GM12865 (cell line): ENCODE measurements at regions not wholly inside any gene's neighbourhood (a gene's known extent, or its start where the extent isn't known, plus 50 kb on each side); places are given as distances from the start of the nearest gene placed in this dataset.

Experiments
- DNase-seq: peaks from one replicate; pipeline ENCODE4 v3.0.0; 2010; ENCODE audit warnings: low read depth
- H3K4me3 ChIP-seq: 2 replicates; pipeline ENCODE4 v1.5.1; 2011; ENCODE audit warnings: mild to moderate bottlenecking, low read depth, low read length, control low read depth
- TF ChIP-seq, protein P1 (sequence below): IDR thresholded peaks from 2 replicates; pipeline ENCODE4 v1.5.1; 2011; ENCODE audit warnings: low read length, control low read depth, low read depth, inconsistent platforms; ENCODE audit not compliant: insufficient read depth; ENCODE audit errors: missing control alignments

DNA sequence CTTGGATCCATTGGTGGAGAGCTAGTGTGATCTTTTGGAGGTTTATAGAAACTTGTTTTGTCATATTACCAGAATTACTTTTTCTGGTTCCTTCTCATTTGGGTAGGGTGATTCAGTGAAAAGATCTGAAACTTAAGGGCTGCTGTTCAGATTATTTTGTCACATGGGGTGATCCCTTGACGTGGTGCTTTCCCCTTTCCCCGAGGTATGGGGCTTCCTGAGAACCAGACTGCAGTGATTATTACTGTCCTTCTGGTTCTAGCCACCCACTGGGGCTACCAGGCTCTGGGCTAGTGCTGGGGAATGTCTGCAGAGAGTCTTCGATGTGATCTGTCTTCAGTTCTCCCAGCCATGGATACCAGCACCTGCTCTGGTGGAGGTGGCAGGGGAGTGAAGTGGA lies 1030.0 kb downstream of the GRM8 start:
- no peak overlapping the region for H3K4me3 ChIP-seq
- TF ChIP-seq, protein P1, sequence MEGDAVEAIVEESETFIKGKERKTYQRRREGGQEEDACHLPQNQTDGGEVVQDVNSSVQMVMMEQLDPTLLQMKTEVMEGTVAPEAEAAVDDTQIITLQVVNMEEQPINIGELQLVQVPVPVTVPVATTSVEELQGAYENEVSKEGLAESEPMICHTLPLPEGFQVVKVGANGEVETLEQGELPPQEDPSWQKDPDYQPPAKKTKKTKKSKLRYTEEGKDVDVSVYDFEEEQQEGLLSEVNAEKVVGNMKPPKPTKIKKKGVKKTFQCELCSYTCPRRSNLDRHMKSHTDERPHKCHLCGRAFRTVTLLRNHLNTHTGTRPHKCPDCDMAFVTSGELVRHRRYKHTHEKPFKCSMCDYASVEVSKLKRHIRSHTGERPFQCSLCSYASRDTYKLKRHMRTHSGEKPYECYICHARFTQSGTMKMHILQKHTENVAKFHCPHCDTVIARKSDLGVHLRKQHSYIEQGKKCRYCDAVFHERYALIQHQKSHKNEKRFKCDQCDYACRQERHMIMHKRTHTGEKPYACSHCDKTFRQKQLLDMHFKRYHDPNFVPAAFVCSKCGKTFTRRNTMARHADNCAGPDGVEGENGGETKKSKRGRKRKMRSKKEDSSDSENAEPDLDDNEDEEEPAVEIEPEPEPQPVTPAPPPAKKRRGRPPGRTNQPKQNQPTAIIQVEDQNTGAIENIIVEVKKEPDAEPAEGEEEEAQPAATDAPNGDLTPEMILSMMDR, result no peak
- peak; percentile 24 for DNase-seq

GRCh38 chr7:126215785-126216184 lies 1037.0 kb downstream of the GRM8 start:
- H3K4me3 ChIP-seq, result no peak overlapping the region
- TF ChIP-seq, protein P1, result no peak
- no peak for DNase-seq

DNA sequence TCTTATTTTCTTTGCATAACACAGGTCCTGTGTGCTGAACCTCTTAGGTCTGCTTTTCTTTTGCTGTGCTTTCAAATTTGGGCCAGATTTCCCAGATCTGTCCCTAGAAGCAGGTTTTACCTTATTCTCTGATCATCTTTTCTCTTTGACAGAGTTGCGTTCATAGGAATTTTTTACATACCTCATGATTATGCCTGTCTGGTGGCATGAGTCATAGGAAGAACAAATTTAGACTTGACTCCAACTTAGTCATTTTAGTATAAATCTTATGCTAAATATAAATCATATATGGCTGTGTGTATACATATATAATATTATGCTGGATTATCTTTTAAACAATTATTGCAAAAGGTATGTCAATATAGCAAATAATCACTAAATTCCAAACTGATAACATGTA lies 1038.9 kb downstream of the GRM8 start:
- no peak for DNase-seq
- TF ChIP-seq, protein P1, result no peak

DNA sequence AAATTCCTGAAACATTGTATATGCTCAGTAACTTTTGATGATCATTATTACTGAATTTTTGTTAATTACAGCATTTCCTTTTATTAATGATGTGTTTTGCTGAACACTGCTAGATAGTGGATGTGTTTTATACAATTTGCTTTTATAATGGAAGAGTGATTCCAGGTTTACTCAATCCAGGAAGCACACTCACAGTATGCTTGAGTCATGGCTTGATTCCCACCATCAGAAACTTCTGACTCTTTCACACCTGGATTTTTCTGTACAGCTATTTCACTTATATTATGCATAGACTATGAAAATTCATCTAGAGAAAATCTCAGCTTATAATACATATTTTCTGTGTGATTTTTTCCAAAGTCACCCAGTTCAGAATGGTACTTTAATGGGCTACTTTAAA lies 1040.9 kb downstream of the GRM8 start:
- no peak for DNase-seq
- TF ChIP-seq, protein P1, result no peak
- H3K4me3 ChIP-seq, result no peak overlapping the region

More for the DNA sequence above, 1038.9 kb downstream of the GRM8 start:
- H3K4me3 ChIP-seq, result no peak overlapping the region

- DNase-seq, result peak; percentile 26
- TF ChIP-seq, protein P1, result no peak
- no peak overlapping the region for H3K4me3 ChIP-seq
Observed at GRCh38 chr7:126210707-126211106, 1042.0 kb downstream of the GRM8 start.

DNA sequence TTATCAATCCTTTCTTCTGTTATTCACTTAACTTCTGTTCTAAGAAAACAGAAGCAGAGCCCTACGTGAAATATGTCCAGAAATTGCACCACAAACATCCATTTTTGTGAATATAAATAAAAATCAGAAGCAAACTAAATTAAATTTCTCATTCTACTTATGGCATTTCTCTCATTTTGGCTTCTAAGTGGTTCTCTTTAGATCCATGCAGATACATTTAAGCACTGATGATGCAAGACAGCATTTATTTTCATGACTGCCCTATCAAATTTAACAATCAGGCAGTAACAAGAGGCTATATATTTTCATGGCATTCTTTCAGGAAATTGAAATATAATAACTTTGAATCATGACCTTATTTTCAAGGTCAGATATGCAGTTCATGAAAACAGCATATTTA lies 1049.6 kb downstream of the GRM8 start:
- TF ChIP-seq, protein P1, result no peak
- DNase-seq, result no peak
- no peak overlapping the region for H3K4me3 ChIP-seq

GRCh38 chr7:126202177-126202576 lies 1050.6 kb downstream of the GRM8 start:
- TF ChIP-seq, protein P1, result no peak
- peak; percentile 18 for DNase-seq
- H3K4me3 ChIP-seq, result no peak overlapping the region
